ENCODE measurements at regions not wholly inside any gene's neighbourhood (a gene's known extent, or its start where the extent isn't known, plus 50 kb on each side); places are given as distances from the start of the nearest gene placed in this dataset.

DNA sequence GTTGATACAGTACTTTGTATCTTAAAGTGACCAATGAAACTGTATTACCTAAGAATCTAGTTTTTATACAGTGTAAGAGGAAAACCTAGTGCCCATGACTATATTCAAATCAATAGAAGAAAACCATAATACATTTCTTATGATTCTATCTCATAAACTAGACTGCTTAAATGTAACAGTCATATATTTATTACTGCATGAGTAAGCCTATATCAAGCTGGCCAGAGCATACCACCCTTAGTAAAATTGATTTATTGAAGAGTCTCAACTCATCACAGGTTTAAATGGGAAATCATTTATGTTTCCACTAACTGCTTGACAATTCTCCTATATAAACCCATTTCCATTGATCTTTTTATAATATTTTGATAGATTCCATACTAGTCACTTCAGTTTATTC, 1059.2 kb upstream of the LRRTM1 start:
- TF ChIP-seq, protein P1, sequence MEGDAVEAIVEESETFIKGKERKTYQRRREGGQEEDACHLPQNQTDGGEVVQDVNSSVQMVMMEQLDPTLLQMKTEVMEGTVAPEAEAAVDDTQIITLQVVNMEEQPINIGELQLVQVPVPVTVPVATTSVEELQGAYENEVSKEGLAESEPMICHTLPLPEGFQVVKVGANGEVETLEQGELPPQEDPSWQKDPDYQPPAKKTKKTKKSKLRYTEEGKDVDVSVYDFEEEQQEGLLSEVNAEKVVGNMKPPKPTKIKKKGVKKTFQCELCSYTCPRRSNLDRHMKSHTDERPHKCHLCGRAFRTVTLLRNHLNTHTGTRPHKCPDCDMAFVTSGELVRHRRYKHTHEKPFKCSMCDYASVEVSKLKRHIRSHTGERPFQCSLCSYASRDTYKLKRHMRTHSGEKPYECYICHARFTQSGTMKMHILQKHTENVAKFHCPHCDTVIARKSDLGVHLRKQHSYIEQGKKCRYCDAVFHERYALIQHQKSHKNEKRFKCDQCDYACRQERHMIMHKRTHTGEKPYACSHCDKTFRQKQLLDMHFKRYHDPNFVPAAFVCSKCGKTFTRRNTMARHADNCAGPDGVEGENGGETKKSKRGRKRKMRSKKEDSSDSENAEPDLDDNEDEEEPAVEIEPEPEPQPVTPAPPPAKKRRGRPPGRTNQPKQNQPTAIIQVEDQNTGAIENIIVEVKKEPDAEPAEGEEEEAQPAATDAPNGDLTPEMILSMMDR (tag by site-specific recombination; IDR thresholded peaks at IDR 0.05): no peak
- TF ChIP-seq, protein P2, sequence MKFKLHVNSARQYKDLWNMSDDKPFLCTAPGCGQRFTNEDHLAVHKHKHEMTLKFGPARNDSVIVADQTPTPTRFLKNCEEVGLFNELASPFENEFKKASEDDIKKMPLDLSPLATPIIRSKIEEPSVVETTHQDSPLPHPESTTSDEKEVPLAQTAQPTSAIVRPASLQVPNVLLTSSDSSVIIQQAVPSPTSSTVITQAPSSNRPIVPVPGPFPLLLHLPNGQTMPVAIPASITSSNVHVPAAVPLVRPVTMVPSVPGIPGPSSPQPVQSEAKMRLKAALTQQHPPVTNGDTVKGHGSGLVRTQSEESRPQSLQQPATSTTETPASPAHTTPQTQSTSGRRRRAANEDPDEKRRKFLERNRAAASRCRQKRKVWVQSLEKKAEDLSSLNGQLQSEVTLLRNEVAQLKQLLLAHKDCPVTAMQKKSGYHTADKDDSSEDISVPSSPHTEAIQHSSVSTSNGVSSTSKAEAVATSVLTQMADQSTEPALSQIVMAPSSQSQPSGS (tag by site-specific recombination; IDR thresholded peaks at IDR 0.05; ENCODE audit: low read depth): no peak
- TF ChIP-seq ZNF560 (tag by site-specific recombination; IDR thresholded peaks at IDR 0.05; ENCODE audit: borderline replicate concordance): no peak
- TF ChIP-seq HOXA7 (CRISPR knock-in tag; IDR thresholded peaks at IDR 0.05; ENCODE audit: borderline replicate concordance): no peak
- TF ChIP-seq ZNF114 (tag by site-specific recombination; IDR thresholded peaks at IDR 0.05): no peak
- no peak for TF ChIP-seq PRDM1 (tag by site-specific recombination; IDR thresholded peaks at IDR 0.05)
- no peak for TF ChIP-seq ZNF292 (tag by site-specific recombination; IDR thresholded peaks at IDR 0.05; ENCODE audit: borderline replicate concordance, low read depth)
- TF ChIP-seq ZNF24 (tag by site-specific recombination; IDR thresholded peaks at IDR 0.05): no peak
- TF ChIP-seq SALL2 (tag by site-specific recombination; IDR thresholded peaks at IDR 0.05; ENCODE audit: borderline replicate concordance): no peak
- TF ChIP-seq, protein P3, sequence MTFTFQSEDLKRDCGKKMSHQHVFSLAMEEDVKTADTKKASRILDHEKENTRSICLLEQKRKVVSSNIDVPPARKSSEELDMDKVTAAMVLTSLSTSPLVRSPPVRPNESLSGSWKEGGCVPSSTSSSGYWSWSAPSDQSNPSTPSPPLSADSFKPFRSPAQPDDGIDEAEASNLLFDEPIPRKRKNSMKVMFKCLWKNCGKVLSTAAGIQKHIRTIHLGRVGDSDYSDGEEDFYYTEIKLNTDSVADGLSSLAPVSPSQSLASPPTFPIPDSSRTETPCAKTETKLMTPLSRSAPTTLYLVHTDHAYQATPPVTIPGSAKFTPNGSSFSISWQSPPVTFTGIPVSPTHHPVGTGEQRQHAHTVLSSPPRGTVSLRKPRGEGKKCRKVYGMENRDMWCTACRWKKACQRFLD (tag by site-specific recombination; IDR thresholded peaks at IDR 0.05): no peak

All from HEK293 (cell line).